Putamen (tissue), 1 donor: ENCODE measurements at regions not wholly inside any gene's neighbourhood (a gene's known extent, or its start where the extent isn't known, plus 50 kb on each side); places are given as distances from the start of the nearest gene placed in this dataset.
A peak's percentile ranks its signal among the peaks of the same experiment; 100 is the strongest.
"Not testable (repeated sequence)": the region's sequence is repeated elsewhere in the genome, so short reads cannot be mapped to it uniquely, and the experiment has no call there.

ENCODE experiments used
- DNase-seq: peaks from one replicate; pipeline ENCODE4 v3.0.0-alpha.2; 2016; ENCODE audit warnings: low spot score

- no peak for DNase-seq
Observed at GRCh38 chr13:33340631-33341030, 55.1 kb upstream of the STARD13 start.

- DNase-seq: no peak
Observed at GRCh38 chr13:33341861-33342452, 56.4 kb upstream of the STARD13 start.

GRCh38 chr13:33345842-33346241 lies 60.3 kb upstream of the STARD13 start:
- no peak for DNase-seq

GRCh38 chr13:33347861-33348260 lies 62.3 kb upstream of the STARD13 start:
- peak; percentile 63 for DNase-seq

- no peak for DNase-seq
Observed at GRCh38 chr13:33348366-33348765, 62.8 kb upstream of the STARD13 start.

GRCh38 chr13:33349288-33349985 lies 63.9 kb upstream of the STARD13 start:
- peak; percentile 11 for DNase-seq

- peak; percentile 14 for DNase-seq
Observed at GRCh38 chr13:33349986-33350826, 64.7 kb upstream of the STARD13 start.

GRCh38 chr13:33351319-33351718 lies 65.8 kb upstream of the STARD13 start:
- no peak for DNase-seq

GRCh38 chr13:33352041-33352440 lies 66.5 kb upstream of the STARD13 start:
- no peak for DNase-seq

- no peak for DNase-seq
Observed at GRCh38 chr13:33352526-33352925, 67.0 kb upstream of the STARD13 start.

- DNase-seq: peak; percentile 49
Observed at GRCh38 chr13:33353210-33353609, 67.7 kb upstream of the STARD13 start.

GRCh38 chr13:33353646-33354045 lies 68.1 kb upstream of the STARD13 start:
- DNase-seq: no peak

GRCh38 chr13:33355201-33355895 lies 69.8 kb upstream of the STARD13 start:
- DNase-seq: peak; percentile 14

GRCh38 chr13:33358076-33358475 lies 72.5 kb upstream of the STARD13 start:
- not testable (repeated sequence) for DNase-seq

- peak; percentile 17 for DNase-seq
Observed at GRCh38 chr13:33362986-33363727, 77.6 kb upstream of the STARD13 start.

GRCh38 chr13:33364192-33364591 lies 78.6 kb upstream of the STARD13 start:
- no peak for DNase-seq

GRCh38 chr13:33366469-33367062 lies 81.0 kb upstream of the STARD13 start:
- DNase-seq: no peak

- DNase-seq: no peak
Observed at GRCh38 chr13:33367171-33367895, 81.8 kb upstream of the STARD13 start.

GRCh38 chr13:33367926-33368325 lies 82.4 kb upstream of the STARD13 start:
- DNase-seq: no peak

GRCh38 chr13:33369073-33369472 lies 83.5 kb upstream of the STARD13 start:
- DNase-seq: no peak
